ENCODE measurements at regions not wholly inside any gene's neighbourhood (a gene's known extent, or its start where the extent isn't known, plus 50 kb on each side); places are given as distances from the start of the nearest gene placed in this dataset.

DNA sequence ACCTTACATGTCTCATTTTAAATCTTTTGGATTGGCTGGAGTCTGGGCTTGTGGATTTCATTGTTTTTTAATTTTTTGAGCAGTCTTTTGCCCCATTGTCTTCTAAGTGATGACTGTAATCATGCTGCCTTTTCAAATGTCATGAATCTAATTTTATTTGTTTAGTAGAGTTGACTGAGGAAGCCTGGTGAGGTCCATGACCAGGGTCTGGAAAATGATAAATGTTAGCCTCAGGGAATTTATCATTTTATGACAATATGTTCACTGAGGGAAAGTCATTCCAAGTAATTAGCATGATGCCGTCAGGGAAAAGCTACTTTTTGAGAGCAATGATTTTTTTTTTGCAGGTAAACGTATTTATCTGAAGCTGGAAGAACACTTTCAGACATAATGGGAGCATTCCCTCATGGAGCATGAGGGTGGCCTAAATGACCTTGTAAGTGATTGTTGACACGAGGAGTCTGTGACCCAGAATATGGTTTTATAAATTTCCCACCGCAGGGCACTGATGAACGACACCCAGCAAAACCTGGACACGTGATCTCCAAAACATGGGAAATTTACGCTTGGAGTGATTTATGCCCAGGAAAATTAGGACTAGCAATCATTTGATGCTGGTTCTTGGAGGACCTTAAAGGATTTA lies 155.3 kb upstream of the NABP1 start:
- TF ChIP-seq CTCF (IDR thresholded peaks at IDR 0.05; ENCODE audit: control extremely low read depth, extremely low read depth), result no peak
- WGBS, 2 donors, result 78 to 90% methylated on average over 7 of the region's 7 CpGs
- no peaks in the 10 kb centered on the region for H3K36me3 ChIP-seq (ENCODE audit: control insufficient read depth in 4 of 4, insufficient read depth in 4 of 4, low read length in 4 of 4)
- H3K27ac ChIP-seq (ENCODE audit: low read depth in 1 of 2, low read length in 1 of 2), result no peak overlapping the region
- no peaks in the 10 kb centered on the region for H3K27me3 ChIP-seq (ENCODE audit: control insufficient read depth in 3 of 3, insufficient read depth in 3 of 3, low read length in 2 of 3)
- H3K4me1 ChIP-seq (ENCODE audit: control insufficient read depth in 5 of 5, insufficient read depth in 5 of 5, low read length in 5 of 5), result peaks cover 0 to 8% (median 0%) of the 10 kb centered on the region in 5 donors
- H3K9ac ChIP-seq (ENCODE audit: insufficient read depth in 1 of 2, low read length in 2 of 2), result no peak overlapping the region
- H3K9me3 ChIP-seq (ENCODE audit: control insufficient read depth in 4 of 4, insufficient read depth in 3 of 4, low read length in 3 of 4), result no peaks in the 10 kb centered on the region
- ATAC-seq (ENCODE audit: insufficient read depth, low FRiP score) (no peak), DNase-seq (no peak)
- H3K4me3 ChIP-seq, result no peak overlapping the region

DNA sequence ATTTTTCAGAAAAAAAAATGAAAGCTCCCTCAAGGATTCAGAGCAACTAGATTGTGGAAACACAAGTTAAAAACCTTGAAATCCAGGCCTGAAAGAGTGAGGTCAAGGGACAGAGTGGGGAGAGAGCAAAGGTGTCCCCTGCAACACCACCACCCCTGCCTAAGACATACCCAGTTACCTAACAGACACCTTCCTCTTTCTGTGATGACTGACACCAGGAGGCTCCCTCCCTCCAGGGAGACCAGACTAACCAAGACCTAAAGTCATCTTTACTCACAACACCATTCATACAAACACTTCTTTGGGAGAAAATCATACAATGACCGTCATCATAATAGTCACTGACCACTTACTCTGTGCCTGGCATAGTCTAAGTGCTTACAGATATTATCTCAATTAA lies 151.8 kb upstream of the NABP1 start:
- TF ChIP-seq CTCF (IDR thresholded peaks at IDR 0.05; ENCODE audit: control extremely low read depth, extremely low read depth), result no peak
- WGBS, 2 donors, result 97 to 100% methylated on average over 1 of the region's 1 CpG
- DNase-seq (no peak), ATAC-seq (ENCODE audit: insufficient read depth, low FRiP score) (no peak)
- Histone ChIP-seq H3K9me3 (ENCODE audit: control insufficient read depth in 4 of 4, insufficient read depth in 3 of 4, low read length in 3 of 4) (no peaks in the 10 kb centered on the region), H3K4me3 (no peak overlapping the region), H3K27ac (ENCODE audit: low read depth in 1 of 2, low read length in 1 of 2) (no peak overlapping the region), H3K27me3 (ENCODE audit: control insufficient read depth in 3 of 3, insufficient read depth in 3 of 3, low read length in 2 of 3) (no peaks in the 10 kb centered on the region), H3K36me3 (ENCODE audit: control insufficient read depth in 4 of 4, insufficient read depth in 4 of 4, low read length in 4 of 4) (no peaks in the 10 kb centered on the region), H3K4me1 (ENCODE audit: control insufficient read depth in 5 of 5, insufficient read depth in 5 of 5, low read length in 5 of 5) (peaks cover 0 to 8% (median 0%) of the 10 kb centered on the region in 5 donors), H3K9ac (ENCODE audit: insufficient read depth in 1 of 2, low read length in 2 of 2) (no peak overlapping the region)

DNA sequence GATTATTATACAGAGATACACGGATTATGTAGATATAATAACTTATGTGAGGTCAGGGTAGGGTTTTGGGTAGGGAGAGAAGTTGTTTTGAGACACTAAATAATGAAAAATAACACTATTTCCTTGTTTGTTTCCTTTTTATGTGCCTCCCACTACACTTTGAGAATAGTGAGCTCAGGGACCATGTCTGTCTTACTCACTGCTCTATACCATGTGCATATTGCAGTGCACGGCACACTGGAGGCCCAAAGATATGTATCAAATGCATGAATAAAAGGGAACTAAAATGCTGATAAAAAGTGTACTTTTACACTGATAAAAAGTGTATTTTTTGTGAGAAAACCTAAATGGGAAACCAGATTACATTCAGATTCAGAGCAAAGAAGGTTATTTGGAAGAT lies 151.4 kb upstream of the NABP1 start:
- H3K9ac ChIP-seq (ENCODE audit: insufficient read depth in 1 of 2, low read length in 2 of 2), result no peak overlapping the region
- 71 to 94% methylated on average over 2 of the region's 2 CpGs for WGBS, 2 donors
- no peak for ATAC-seq (ENCODE audit: insufficient read depth, low FRiP score)
- no peaks in the 10 kb centered on the region for H3K36me3 ChIP-seq (ENCODE audit: control insufficient read depth in 4 of 4, insufficient read depth in 4 of 4, low read length in 4 of 4)
- no peak overlapping the region for H3K4me3 ChIP-seq
- no peak for DNase-seq
- no peaks in the 10 kb centered on the region for H3K9me3 ChIP-seq (ENCODE audit: control insufficient read depth in 4 of 4, insufficient read depth in 3 of 4, low read length in 3 of 4)
- H3K4me1 ChIP-seq (ENCODE audit: control insufficient read depth in 5 of 5, insufficient read depth in 5 of 5, low read length in 5 of 5), result peaks cover 0 to 4% (median 0%) of the 10 kb centered on the region in 5 donors
- TF ChIP-seq CTCF (IDR thresholded peaks at IDR 0.05; ENCODE audit: control extremely low read depth, extremely low read depth), result no peak
- no peak overlapping the region for H3K27ac ChIP-seq (ENCODE audit: low read depth in 1 of 2, low read length in 1 of 2)
- H3K27me3 ChIP-seq (ENCODE audit: control insufficient read depth in 3 of 3, insufficient read depth in 3 of 3, low read length in 2 of 3), result no peaks in the 10 kb centered on the region
